ENCODE measurements at regions not wholly inside any gene's neighbourhood (a gene's known extent, or its start where the extent isn't known, plus 50 kb on each side); places are given as distances from the start of the nearest gene placed in this dataset.

- TF ChIP-seq CTCF (IDR thresholded peaks at IDR 0.05; ENCODE audit: poor library complexity) (no peak), EZH2 (IDR thresholded peaks at IDR 0.05; ENCODE audit: borderline replicate concordance) (no peak)
Measured at GRCh38 chr1:223454959-223455358, 61.7 kb downstream of the CCDC185 start.
